Liver (tissue), 6 donors: ENCODE measurements at regions not wholly inside any gene's neighbourhood (a gene's known extent, or its start where the extent isn't known, plus 50 kb on each side); places are given as distances from the start of the nearest gene placed in this dataset.
"Not testable (repeated sequence)": the region's sequence is repeated elsewhere in the genome, so short reads cannot be mapped to it uniquely, and the experiment has no call there.

Experiments used
- DNase-seq: peaks from one replicate; pipeline ENCODE4 v3.0.0-alpha.2; 2017; ENCODE audit warnings: low spot score
- H3K27ac ChIP-seq, 2 donors: one replicate each; pipeline ENCODE4 v1.7.0; 2013; ENCODE audit warnings: inconsistent platforms in 2 of 2, low read length in 2 of 2, control low read depth in 1 of 2, low read depth in 1 of 2, mild to moderate bottlenecking in 1 of 2
- H3K27me3 ChIP-seq, 4 donors: one replicate each; pipeline versions ENCODE4 v1.6.1 to v1.7.0; 2013; ENCODE audit warnings: low read length in 3 of 4, inconsistent platforms in 1 of 4, mild to moderate bottlenecking in 1 of 4, moderate library complexity in 1 of 4; ENCODE audit not compliant: control insufficient read depth in 4 of 4, insufficient read depth in 4 of 4
- H3K36me3 ChIP-seq, 4 donors: one replicate each; pipeline versions ENCODE4 v1.6.1 to v1.7.0; 2013; ENCODE audit warnings: low read length in 3 of 4, mild to moderate bottlenecking in 3 of 4, low read depth in 1 of 4, moderate library complexity in 1 of 4; ENCODE audit not compliant: control insufficient read depth in 4 of 4, insufficient read depth in 3 of 4
- H3K4me1 ChIP-seq, 4 donors: one replicate each; pipeline versions ENCODE4 v1.6.1 to v1.7.0; 2013; ENCODE audit warnings: low read length in 3 of 4, mild to moderate bottlenecking in 3 of 4, moderate library complexity in 1 of 4; ENCODE audit not compliant: control insufficient read depth in 4 of 4, insufficient read depth in 4 of 4
- H3K4me3 ChIP-seq, 3 donors: one replicate each; pipeline versions ENCODE4 v1.6.1 to v1.7.0; 2013; ENCODE audit warnings: low read length in 3 of 3, control low read depth in 1 of 3, low read depth in 1 of 3, mild to moderate bottlenecking in 1 of 3
- H3K9ac ChIP-seq, 2 donors: one replicate each; pipeline ENCODE4 v1.7.0; 2013; ENCODE audit warnings: low read length in 2 of 2, mild to moderate bottlenecking in 2 of 2, moderate library complexity in 2 of 2, control low read depth in 1 of 2, low read depth in 1 of 2
- H3K9me3 ChIP-seq, 4 donors: one replicate each; pipeline versions ENCODE4 v1.6.1 to v1.7.0; 2013; ENCODE audit warnings: low read length in 3 of 4; ENCODE audit not compliant: control insufficient read depth in 4 of 4
- WGBS: extraction: QIAGEN DNeasy Blood & Tissue Kit; methylation state at CpG from one replicate; pipeline ENCODE4 v1.1.7; 2013; 5-methylcytosine and 5-hydroxymethylcytosine counted together
- donor health status: healthy.
- donor health status: healthy.
- donor health status: healthy.

- H3K36me3 ChIP-seq, H3K9me3 ChIP-seq, DNase-seq, H3K27me3 ChIP-seq, H3K4me1 ChIP-seq, H3K4me3 ChIP-seq, H3K27ac ChIP-seq, H3K9ac ChIP-seq: not testable (repeated sequence)
- no CpG with 5 or more reads among the region's 2 CpGs for WGBS
These were observed 545.4 kb downstream of the CDY1 start for GRCh38 chrY:26167332-26167731.

GRCh38 chrY:26179326-26179725, 557.4 kb downstream of the CDY1 start:
- not testable (repeated sequence) for H3K9me3 ChIP-seq, H3K4me1 ChIP-seq, H3K4me3 ChIP-seq, H3K9ac ChIP-seq, DNase-seq, H3K27ac ChIP-seq, H3K27me3 ChIP-seq, H3K36me3 ChIP-seq
- WGBS = no CpG with 5 or more reads among the region's 6 CpGs

- not testable (repeated sequence) for H3K27me3 ChIP-seq, H3K4me3 ChIP-seq, H3K9ac ChIP-seq, DNase-seq, H3K4me1 ChIP-seq, H3K9me3 ChIP-seq, H3K27ac ChIP-seq, H3K36me3 ChIP-seq
- WGBS = no CpG with 5 or more reads among the region's 1 CpG
These were observed 603.1 kb downstream of the CDY1 start for GRCh38 chrY:26224974-26225373.

GRCh38 chrY:26225468-26225867, 603.6 kb downstream of the CDY1 start:
- not testable (repeated sequence) for DNase-seq, H3K27ac ChIP-seq, H3K4me1 ChIP-seq, H3K4me3 ChIP-seq, H3K9ac ChIP-seq, H3K27me3 ChIP-seq, H3K36me3 ChIP-seq, H3K9me3 ChIP-seq
- WGBS = no CpG with 5 or more reads among the region's 1 CpG

- H3K9me3 ChIP-seq, H3K4me3 ChIP-seq, H3K4me1 ChIP-seq, H3K27me3 ChIP-seq, H3K36me3 ChIP-seq, H3K27ac ChIP-seq, H3K9ac ChIP-seq, DNase-seq: not testable (repeated sequence)
- no CpG with 5 or more reads among the region's 5 CpGs for WGBS
These were observed 619.0 kb downstream of the CDY1 start for GRCh38 chrY:26240944-26241343.

GRCh38 chrY:26254262-26254661, 632.3 kb downstream of the CDY1 start:
- H3K4me3 ChIP-seq, H3K9ac ChIP-seq: not testable (repeated sequence)

GRCh38 chrY:26265449-26265848, 643.5 kb downstream of the CDY1 start:
- not testable (repeated sequence) for H3K9ac ChIP-seq, H3K27ac ChIP-seq, H3K9me3 ChIP-seq, H3K4me1 ChIP-seq, H3K27me3 ChIP-seq, DNase-seq, H3K36me3 ChIP-seq, H3K4me3 ChIP-seq
- no CpG with 5 or more reads among the region's 3 CpGs for WGBS

More at GRCh38 chrY:26254262-26254661, 632.3 kb downstream of the CDY1 start:
- H3K27me3 ChIP-seq, H3K27ac ChIP-seq, H3K9me3 ChIP-seq, H3K4me1 ChIP-seq, H3K36me3 ChIP-seq, DNase-seq: not testable (repeated sequence)

GRCh38 chrY:26268421-26268820, 646.5 kb downstream of the CDY1 start:
- not testable (repeated sequence) for H3K9ac ChIP-seq, H3K27me3 ChIP-seq, H3K27ac ChIP-seq, H3K36me3 ChIP-seq, H3K9me3 ChIP-seq, DNase-seq, H3K4me3 ChIP-seq, H3K4me1 ChIP-seq
- WGBS = no CpG with 5 or more reads among the region's 3 CpGs

GRCh38 chrY:26268934-26269333, 647.0 kb downstream of the CDY1 start:
- H3K27ac ChIP-seq, H3K27me3 ChIP-seq, H3K4me1 ChIP-seq, H3K4me3 ChIP-seq, H3K36me3 ChIP-seq, H3K9me3 ChIP-seq, H3K9ac ChIP-seq, DNase-seq: not testable (repeated sequence)
- WGBS = no CpG with 5 or more reads among the region's 2 CpGs
